GM21447 (cell line): ENCODE measurements at regions not wholly inside any gene's neighbourhood (a gene's known extent, or its start where the extent isn't known, plus 50 kb on each side); places are given as distances from the start of the nearest gene placed in this dataset.

ENCODE experiments used
- ATAC-seq: cut with Tn5 transposase; IDR thresholded peaks from one replicate; pipeline ENCODE4 v1.9.1; 2021; ENCODE audit not compliant: unreplicated experiment

DNA sequence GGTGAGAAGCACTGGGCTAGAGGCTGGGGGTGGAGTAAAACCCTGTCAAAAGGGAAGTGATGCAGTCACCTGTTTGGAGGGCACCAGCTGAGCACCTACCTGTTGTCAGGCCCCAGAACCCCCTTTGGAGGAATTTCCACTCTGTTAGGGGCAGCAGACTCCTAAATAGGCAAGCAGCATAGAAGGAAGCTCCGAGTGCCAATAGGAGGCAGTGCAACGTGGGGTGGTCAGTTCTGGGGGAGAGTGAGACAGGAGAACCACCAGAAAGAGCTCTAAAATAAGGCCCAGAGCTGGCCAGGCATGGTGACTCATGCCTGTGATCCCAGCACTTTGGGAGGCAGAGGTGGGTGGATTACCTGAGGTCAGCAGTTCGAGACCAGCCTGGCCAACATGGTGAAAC is 203.7 kb upstream of the ZC3H12A start:
- no peak for ATAC-seq

DNA sequence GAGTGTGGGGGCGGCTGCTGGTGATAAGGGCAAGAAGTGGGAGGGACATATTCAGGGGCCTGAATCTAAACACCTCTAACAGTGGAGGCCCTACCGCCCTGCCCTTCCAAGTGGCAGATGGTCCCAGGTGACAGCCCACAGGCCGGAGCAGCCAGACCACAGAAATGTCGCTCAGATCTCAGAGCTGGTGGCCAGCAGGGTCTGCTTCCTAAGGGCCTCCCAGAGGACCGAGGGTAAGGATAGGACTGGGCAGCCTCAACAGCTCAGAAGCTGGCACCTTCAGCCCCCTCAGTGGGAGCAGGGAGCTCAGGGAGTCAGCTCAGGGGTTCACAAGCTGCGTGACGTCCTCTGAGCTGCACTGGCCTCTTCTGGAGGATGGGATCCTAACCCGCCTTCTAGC is 201.8 kb upstream of the ZC3H12A start:
- ATAC-seq: no peak

DNA sequence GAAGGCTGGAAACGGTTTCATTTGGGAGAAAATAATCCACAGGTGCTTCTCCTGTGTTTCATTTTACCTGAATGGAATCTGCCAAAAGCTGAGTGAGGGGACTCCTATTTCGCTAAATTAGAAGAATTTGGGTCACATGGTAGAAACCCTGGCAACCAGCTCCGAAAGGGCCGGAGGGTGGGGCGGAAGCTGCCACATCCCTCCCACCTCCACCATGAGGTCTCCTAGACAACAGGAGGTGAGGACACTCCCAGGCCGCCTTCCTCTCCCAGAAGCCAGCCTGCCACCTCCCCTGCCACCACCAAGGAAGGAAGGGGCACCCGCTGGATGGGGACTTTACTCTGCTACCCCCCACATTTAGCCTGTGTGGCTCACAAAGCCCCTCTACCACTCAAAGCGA is 199.9 kb upstream of the ZC3H12A start:
- no peak for ATAC-seq

DNA sequence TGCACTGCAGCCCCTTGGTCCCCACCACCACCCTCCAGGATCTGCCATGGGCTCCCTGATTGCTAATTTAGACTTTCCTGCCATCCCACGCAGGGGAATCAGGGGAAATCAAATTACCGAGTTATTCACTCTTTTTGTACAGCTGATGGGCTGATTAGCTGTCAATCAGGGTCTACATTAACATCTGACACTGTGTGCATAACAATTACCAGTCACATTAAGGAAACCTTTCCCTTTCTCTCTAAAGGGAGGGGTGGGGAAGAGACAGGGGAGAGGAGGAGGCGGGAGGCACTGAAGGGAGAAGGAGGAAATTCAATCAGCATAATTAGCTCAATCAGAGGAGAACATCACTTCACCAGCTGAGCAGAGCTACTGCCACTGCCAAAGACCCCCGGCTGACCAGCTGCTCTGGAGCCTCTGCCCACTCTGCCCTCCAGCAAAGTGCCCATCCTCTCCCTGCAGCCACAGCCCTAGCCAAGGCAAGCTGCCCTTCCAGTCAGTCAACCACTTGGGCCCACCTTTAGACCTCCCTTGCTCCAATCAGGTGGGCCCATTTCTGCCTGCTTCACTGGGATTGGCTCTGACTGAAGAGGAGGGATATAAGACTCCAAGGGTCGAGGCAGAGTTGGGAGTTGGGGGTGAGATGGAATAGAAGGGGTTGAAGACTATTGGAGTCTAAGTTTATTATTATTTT is 199.3 kb upstream of the ZC3H12A start:
- no peak for ATAC-seq

DNA sequence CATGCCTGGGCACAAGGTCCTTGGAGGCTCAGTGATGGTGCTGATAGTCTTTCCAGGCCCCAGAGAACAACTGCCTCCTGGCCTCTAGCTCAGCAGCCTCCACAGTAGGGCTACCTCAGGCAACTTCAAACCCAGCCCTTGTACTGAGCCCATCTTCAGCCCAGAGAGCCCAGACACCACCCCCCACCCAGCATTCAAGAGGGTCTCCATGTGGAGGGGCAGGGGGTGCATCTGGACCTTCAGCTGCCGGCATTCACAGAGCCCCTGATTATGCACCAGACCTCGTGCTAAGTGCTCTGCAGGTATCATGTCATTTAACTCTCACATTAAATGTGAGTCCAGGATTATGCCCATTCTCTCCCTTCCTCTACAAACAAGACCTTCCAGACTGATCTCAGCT is 197.0 kb upstream of the ZC3H12A start:
- ATAC-seq: no peak

DNA sequence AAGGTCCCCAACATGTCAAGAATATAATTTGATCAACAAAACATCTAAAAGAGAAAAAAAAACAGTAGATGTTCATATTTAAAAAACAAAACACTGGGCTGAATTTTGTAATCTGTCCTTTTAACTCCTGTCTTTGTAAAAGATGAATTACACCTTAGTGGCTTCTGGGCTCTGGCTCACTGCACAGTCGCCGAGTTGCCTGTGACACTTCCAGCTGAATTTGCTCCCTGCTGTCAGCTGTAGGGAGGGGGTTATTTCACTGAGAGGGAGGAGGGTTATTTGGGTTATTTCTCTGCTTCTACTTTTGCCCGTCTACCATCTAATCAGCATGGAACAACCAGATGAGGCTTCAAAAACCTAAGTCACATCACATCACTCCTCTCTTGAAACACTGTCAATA is 193.0 kb upstream of the ZC3H12A start:
- ATAC-seq: no peak

DNA sequence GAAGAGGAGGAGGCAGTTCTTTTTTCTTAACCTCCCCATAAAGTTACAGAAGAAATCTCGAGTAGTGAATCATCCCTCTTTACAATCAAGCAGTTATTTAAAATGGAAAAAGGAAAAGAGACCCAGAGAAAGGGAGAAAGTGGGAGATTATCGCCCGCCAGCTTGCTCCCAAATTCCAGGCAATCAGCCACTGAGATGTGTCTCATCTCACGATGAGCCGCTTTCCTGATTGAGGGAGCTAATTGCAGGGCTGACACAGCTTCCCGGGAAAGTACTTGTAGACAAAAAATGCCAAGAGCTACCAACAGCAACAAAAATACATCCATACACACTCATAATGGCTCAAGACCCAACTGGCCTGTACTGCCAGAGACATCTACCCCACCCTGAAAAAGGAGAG is 191.6 kb upstream of the ZC3H12A start:
- ATAC-seq: no peak

DNA sequence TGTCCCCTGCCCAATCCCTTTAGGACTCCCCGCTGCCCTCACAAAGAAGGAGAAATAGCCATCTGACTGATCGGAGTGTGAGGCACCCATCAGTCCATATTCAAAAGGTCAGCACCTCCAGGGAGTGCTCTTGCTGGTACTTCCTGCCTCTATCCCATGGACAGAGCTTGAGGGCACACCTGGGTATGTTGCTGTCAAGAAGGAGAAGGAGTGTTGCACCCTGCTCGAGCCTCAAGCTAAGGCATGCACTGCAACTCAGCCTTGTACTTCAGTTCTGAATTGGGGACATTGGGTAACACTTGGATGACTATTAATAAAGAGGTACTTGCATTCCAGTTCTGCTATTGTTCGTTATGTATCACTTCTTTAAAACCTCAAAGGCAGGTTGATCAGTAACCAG is 190.3 kb upstream of the ZC3H12A start:
- no peak for ATAC-seq

DNA sequence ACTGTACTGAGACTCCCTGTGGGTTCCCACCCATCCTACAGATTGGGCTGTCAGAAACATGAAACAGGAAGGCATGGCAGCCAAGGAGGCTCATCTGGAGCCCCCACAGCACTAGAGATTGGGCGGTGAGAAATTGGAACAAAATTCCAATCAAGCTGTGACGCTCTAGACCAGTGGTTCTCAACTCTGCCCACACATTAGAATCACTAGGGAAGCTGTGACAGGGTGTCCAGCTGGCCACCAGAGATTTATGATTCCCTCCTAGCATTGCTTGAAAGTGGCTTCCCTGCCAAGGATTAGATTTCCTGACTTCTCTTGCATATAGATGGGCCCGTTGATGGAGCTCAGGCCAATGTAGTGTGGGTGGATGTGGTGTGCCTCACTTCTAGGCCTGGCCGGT is 187.5 kb upstream of the ZC3H12A start:
- ATAC-seq: no peak

DNA sequence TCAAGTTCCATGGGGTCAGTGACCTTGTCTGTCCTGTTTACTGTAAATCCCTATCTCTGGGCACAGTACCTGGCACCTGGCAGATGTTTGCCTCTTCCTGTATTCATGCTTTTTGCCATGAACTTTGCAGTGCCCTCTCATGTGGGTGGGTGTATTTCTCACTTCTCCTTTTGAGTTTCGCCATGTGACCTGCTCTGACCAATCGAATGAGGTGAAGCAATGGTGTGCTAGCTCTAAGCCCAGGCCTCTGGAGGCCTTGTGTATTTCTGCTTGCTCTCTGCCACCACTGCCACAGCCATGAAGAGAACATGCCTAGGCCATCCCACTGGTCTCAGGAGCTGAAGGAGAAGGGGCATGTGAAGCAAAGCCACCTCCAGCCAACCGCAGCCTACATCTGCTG is 185.5 kb upstream of the ZC3H12A start:
- peak; percentile 96 for ATAC-seq

DNA sequence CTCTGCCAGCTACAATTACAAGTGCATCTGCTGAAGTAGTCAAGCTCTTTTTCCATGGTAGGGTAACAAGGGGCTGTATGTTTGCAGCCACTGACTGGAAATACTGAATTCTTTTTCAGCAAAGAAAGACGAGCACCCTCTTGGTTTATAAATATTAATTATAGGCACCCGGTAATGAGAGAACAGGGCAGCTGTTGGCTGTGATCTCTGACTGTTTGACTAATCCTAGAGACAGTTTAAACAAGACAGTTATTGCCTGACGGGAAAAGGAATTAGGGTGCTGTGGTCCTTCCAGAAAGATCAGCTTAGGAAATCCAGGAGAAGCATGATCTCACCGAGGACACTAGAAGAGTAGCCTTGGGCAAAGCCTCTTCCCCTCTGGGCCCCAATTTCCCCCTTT is 183.7 kb upstream of the ZC3H12A start:
- ATAC-seq: no peak

DNA sequence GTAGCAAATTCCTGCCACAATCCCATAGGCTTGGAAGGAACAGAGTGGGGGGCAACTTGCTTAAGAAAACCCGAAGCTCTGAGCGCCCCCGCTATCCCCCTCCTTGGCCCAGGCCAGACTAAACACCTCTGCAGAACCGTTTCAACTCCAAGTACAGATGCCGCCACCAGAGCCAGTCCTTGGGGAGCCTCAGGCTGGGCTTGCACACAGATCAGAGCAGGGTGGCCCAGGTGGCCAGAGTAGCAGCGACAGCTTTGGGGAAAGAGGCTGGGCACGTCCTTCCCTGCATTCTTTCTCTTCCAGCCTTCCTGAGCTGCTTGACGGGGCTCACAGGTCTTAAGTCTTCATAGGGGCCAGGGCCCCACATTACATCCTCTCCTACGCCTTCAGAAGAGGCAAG is 181.6 kb upstream of the ZC3H12A start:
- no peak for ATAC-seq

DNA sequence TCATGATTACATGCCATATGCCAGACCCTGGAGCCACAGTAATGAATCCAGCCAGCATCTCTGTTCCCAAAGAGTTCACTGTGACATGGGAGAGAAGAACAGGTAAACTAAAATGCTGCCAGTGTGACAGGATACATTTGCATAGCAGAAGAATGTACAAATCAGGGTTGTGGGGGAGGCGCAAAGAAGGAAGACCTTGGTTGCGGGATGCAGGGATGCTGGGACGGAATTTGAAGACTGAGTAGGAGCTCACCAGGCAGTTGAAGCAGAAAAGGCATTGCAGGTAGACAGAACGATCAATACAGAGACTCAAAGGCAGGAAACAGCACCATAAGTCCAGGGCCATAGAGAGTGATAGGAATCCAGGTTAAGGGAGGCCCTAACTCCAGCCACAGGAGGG is 180.3 kb upstream of the ZC3H12A start:
- ATAC-seq: no peak

DNA sequence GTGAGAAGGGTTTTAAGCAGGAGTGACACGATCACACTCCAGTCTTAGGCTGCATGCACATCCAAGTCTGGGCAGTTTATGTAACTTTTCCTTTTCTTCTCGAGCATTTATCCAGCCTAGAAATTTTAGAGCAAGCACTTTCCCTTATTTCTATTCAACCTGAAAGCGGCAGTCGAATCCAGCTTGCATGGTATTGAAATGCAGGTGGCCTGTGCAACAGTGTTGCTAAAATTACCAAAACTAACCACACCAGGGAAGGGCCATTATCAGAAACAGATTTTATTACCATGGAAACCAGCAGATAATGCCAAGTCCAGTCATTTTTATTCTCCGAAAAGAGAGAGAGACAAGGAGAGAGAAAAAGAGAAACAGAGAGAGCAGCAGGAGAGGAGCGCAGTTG is 179.9 kb upstream of the ZC3H12A start:
- ATAC-seq: no peak

DNA sequence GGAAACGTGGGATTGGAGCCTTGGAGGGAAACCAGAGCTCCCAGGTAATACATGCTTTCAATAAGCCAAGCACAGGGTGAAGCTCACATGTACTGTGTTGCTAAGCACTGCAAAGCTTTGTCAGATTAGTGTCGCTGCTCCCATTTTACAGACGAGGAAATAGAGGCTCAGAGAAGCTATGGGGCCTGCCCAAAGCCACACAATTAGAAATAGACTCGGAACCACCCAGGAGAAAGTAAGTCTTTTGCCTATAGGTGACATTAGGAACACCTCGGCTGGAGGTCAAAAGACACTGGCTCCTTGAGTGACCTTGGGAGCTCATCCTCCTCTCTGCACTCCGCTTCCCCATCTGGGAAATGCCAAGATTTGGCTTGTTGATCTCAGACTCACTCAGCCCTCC is 175.6 kb upstream of the ZC3H12A start:
- ATAC-seq: no peak

DNA sequence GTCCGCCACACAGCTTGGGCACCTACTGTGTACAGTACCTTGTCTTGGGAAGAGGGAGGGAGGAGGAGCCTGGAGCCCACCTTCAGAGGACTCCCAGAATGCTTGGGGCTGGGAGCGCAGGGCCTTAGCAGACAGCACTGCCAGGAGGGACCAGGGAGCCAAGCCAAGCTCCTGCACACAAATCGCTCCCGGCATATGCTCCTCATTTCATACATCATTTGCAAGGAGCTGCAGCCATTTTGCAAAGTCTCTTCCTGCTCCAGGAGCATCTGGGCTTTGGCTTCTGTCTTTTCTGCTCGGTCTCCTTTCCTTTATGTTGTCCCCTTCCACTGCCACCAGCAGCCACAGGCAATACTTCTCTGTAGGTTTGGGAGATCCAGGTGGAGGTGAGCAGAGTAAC is 175.2 kb upstream of the ZC3H12A start:
- no peak for ATAC-seq

DNA sequence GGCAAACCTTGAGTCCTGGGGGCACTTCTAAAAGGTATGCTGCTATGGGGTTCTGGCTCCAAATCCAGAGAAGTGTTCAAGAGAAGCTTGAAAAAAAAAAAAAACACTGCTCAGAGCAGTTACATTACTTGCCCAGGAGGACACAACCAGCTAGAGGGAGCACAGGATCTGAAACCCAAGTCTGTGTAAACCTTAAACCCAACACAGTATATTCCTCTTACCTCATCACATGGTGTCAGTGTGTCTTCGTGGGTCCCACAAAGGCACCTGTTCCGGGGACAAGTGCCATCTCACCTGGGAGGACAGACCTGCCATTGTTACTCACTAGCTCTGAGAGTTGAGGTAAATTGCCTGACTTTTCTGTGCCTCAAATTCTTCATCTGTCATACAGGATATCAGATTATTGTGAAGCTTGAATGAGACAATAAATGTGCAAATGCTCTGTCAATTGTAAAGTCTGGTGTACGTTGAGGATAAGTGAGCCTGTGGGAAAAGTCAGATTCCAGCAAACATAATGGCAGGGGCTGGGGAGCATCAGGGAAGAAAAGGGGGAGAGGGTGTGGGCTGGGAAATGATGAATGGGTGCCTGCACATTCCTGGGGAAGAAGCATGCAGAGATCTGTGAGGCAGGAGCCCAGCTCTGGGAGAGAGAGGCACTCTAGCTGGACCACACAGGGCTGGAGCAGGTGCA is 170.4 kb upstream of the ZC3H12A start:
- no peak for ATAC-seq

DNA sequence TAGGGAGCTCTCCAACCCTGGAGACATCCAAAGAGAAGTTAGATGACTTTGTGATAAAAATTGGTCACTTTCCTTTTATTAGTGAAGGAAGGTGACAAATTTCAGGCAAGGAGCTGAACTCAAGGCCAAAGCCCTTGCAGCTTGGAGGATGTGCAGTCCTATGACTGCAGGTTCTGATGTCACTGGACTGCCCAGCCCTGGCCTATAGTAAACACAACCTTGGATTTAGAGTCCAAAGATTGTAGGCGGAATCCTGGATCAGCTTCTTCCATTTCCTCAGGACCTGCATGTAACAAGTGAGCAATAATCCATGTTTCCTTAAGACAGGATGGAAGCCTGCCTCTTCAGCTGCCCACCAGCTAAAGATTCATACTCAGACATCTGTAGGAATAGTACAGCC is 169.3 kb upstream of the ZC3H12A start:
- ATAC-seq: no peak

DNA sequence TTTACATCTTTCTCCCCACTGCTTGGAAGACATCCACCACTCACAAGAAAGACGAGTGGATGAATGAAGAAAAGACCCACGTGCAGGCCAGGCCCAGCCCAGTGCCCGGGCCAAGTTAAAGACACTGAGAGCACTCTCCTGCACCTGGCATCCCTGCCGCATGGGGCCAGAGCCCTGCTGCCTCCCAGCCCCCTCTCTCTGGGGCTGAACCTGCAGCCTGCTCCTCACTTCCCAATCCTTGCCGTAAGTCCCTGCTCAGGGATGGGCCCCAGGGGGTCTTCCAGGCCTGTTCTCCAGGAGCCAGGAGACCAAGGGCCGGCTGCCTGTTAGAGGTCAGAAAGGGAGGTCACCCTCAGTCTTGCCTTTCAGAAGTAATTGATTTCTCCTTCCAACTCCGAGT is 168.5 kb upstream of the ZC3H12A start:
- ATAC-seq: no peak

DNA sequence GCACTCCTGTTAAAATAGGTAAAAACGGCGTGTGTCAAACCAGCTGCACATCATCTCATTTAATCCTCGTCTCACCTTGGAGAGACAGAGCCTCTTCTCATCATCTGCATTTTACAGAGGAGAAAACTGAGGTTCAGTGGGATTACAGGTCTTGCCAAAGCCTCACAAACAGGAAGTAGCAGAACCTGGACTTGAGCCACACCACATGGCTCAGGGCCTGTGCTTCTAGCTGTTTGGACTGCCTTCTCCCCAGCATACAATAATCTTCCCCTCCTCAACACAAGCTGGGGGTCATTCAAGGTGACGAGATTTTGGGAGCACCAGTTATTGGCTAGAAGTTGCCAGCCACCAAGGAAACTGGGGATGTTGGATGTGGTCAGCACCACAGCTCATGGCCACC is 167.9 kb upstream of the ZC3H12A start:
- ATAC-seq: no peak

DNA sequence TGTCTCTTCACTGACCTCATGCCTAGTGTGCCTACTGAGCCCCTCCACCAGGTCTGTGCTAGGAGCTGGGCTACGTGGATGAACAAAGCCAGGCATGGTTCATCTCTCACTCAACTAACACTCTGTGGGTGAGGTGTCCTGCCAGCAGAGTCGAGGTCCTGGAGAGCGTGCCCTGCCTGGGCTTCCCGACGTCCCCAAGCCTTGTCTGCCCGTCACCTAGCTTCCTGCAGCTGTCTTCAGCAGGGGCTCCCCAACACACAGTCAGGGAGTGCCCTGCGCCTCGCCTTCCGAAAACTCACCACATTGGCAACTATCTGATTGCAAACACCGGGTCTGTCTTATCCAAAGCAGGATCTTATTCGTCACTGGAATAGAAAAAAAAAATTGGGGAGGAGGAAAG is 167.5 kb upstream of the ZC3H12A start:
- ATAC-seq: no peak

DNA sequence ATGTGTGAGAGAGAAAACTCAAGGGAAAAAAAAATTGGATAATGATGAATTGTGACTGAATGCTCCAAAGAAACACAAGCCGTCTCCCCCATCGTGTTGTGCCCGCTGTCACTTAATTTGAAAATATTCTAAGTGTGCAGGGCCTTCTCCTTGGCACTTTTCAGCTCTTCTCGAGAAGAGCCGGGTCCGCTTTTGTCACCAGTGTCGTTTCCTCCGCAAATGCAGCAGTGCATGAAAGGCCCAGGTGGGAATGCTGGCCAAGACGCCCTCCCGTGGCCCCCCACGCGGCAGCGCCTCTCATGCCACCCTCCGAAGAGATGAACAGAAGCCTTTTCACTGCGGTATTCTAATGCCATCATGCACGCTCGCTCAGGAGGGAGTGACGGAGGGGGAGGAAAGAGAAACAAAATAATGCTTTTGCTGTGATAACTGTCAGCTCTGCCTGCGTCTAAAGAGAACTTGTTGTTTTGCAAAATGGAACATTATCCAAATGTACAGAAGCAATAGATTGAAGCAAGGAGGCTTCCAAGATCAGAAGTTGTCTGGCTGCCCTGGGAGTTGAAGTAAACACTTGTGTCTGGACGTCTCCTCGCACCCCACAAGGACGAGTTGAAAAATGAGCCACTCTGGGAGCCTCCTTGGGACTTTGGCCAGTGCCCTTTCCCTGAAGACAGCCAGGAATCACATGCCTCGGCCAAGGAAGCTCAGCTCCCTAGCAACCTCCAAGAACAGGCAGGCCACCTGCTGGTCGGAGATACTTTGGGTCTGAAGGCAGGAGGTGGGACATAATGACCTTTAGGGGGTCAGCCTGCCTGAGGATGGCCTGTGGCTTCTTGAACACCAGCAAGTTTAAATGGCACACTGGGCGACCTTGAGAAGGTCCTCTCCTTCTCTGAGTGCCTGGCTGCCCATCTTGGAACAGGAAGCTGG is 166.1 kb upstream of the ZC3H12A start:
- no peak for ATAC-seq
